Tibial artery (tissue), 4 donors: ENCODE measurements at regions not wholly inside any gene's neighbourhood (a gene's known extent, or its start where the extent isn't known, plus 50 kb on each side); places are given as distances from the start of the nearest gene placed in this dataset.

Experiments
- DNase-seq, 2 donors: peaks; one replicate each; pipeline ENCODE4 v3.0.0-alpha.2; 2019
- H3K27ac ChIP-seq, 2 donors: fragments of 200-600 bp; sonication (generic) in 1 of 2; 1 replicate in 1 of 2; 2 replicates in 1 of 2; pipeline ENCODE4 v1.5.1; 2018 to 2019; ENCODE audit warnings: mild to moderate bottlenecking in 1 of 2
- H3K27me3 ChIP-seq, 2 donors: fragments of 200-600 bp; sonication (generic) in 1 of 2; one replicate each; pipeline versions ENCODE4 v1.5.1 to v1.6.0; 2016 to 2019
- H3K36me3 ChIP-seq, 3 donors: fragments of 200-600 bp; sonication (generic) in 2 of 3; one replicate each; pipeline ENCODE4 v1.5.1; 2016 to 2019; ENCODE audit warnings: mild to moderate bottlenecking in 2 of 3
- H3K4me1 ChIP-seq, 4 donors: fragments of 200-600 bp; sonication (generic) in 2 of 4; 1 replicate in 3 of 4; 2 replicates in 1 of 4; pipeline ENCODE4 v1.5.1; 2016 to 2019
- H3K4me3 ChIP-seq, 2 donors: fragments of 200-600 bp; sonication (generic) in 1 of 2; 1 replicate in 1 of 2; 2 replicates in 1 of 2; pipeline ENCODE4 v1.5.1; 2018 to 2019; ENCODE audit warnings: mild to moderate bottlenecking in 2 of 2
- H3K9me3 ChIP-seq, 3 donors: fragments of 200-600 bp; sonication (generic) in 1 of 3; one replicate each; pipeline ENCODE4 v1.5.1; 2016 to 2019
- CTCF ChIP-seq, 2 experiments: fragments of 200-600 bp in 1 of 2; fragments of 450-650 bp in 1 of 2; IDR thresholded peaks; one replicate each; pipeline ENCODE4 v1.5.1; 2017 to 2019; ENCODE audit warnings: antibody characterized with exemption in 2 of 2, mild to moderate bottlenecking in 1 of 2, moderate library complexity in 1 of 2
- intact Hi-C: fragments of 100-400 bp; cut with DNase I; formaldehyde crosslinking; loops from one replicate; pipeline ENCODE4 v1.15.0; 2023; ENCODE audit warnings: low total_unique reads

GRCh38 chr17:69704935-69705334, 290.4 kb downstream of the MAP2K6 start:
- Histone ChIP-seq H3K9me3 (no peaks in the 10 kb centered on the region), H3K4me3 (no peak overlapping the region), H3K36me3 (no peaks in the 10 kb centered on the region), H3K27ac (no peak overlapping the region), H3K27me3 (no peaks in the 10 kb centered on the region), H3K4me1 (no peaks in the 10 kb centered on the region)
- no peak for DNase-seq
- TF ChIP-seq CTCF (IDR thresholded peaks at IDR 0.05), result no peak
- intact Hi-C loops, result no loop called here

DNA sequence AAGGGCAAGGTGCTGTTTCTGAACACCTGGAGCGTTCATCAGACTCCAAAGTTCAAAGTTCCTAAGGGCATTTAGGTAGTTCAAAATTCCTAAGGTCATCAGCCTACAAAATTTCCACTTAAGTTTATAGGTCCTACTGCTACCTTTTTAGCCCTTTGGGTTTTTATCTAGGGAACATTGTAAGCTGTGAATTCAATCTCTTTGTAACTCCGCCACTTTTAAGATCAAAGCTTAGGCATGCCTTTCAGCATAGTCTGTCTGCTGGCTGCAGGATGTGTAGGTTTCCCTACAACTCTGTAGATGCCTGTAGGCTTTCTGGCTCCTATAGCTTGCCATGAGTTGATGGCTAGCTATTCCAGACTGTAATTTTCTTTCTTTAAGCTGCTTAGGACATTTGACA, 291.6 kb downstream of the MAP2K6 start:
- TF ChIP-seq CTCF (IDR thresholded peaks at IDR 0.05), result no peak
- no peaks in the 10 kb centered on the region for H3K36me3 ChIP-seq
- H3K9me3 ChIP-seq, result no peaks in the 10 kb centered on the region
- H3K27ac ChIP-seq, result no peak overlapping the region
- H3K4me3 ChIP-seq, result no peak overlapping the region
- no peak for DNase-seq
- no peaks in the 10 kb centered on the region for H3K27me3 ChIP-seq
- intact Hi-C loops, result no loop called here
- no peaks in the 10 kb centered on the region for H3K4me1 ChIP-seq

DNA sequence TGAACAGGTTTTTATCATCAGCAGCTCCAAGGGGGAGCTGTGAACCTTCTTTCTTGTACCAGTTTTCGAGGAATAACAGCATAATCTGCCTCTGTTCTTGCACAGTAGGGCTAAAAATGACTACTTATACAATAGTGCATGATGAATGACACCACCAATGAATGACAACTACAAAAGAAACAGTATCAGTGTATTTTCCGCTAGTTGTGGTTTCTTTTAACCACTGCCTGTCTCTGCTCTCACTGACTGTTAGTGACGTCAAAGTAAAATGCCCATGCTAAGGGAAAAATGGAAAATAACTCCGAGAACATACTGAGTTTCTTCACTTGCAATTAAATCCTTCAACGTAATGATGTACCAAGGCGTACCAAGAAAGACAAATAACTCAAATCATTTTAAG, 294.9 kb downstream of the MAP2K6 start:
- no peak for TF ChIP-seq CTCF (IDR thresholded peaks at IDR 0.05)
- intact Hi-C loops, result no loop called here
- no peaks in the 10 kb centered on the region for H3K36me3 ChIP-seq
- H3K27ac ChIP-seq, result no peak overlapping the region
- H3K4me3 ChIP-seq, result no peak overlapping the region
- H3K9me3 ChIP-seq, result no peaks in the 10 kb centered on the region
- no peaks in the 10 kb centered on the region for H3K4me1 ChIP-seq
- DNase-seq, result no peak
- no peaks in the 10 kb centered on the region for H3K27me3 ChIP-seq

GRCh38 chr17:69710926-69711325, 296.4 kb downstream of the MAP2K6 start:
- Histone ChIP-seq H3K4me1 (no peaks in the 10 kb centered on the region), H3K9me3 (no peaks in the 10 kb centered on the region), H3K36me3 (no peaks in the 10 kb centered on the region), H3K27me3 (no peaks in the 10 kb centered on the region), H3K27ac (no peak overlapping the region), H3K4me3 (no peak overlapping the region)
- intact Hi-C loops, result no loop called here
- no peak for DNase-seq
- no peak for TF ChIP-seq CTCF (IDR thresholded peaks at IDR 0.05)

DNA sequence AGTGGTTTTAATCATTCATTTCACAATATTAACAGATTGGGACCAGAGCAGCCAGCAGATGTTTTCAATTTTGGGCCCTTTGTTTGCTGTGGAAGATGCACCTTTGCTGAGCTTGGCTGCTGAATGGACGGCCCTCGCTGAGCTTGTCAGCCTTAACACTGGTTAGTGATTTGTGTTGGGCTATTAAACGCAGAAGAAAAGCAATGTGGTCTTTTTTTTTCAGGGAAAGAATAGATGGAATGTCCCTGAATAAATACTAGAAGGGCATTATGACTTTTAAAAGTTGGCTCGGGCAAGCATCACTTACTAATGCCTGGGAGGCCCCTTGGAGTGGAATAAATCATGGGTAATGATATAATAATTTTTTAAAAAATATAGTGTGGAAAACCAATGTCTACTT, 297.0 kb downstream of the MAP2K6 start:
- no peaks in the 10 kb centered on the region for H3K27me3 ChIP-seq
- H3K9me3 ChIP-seq, result no peaks in the 10 kb centered on the region
- no peaks in the 10 kb centered on the region for H3K36me3 ChIP-seq
- no peak for TF ChIP-seq CTCF (IDR thresholded peaks at IDR 0.05)
- H3K4me1 ChIP-seq, result no peaks in the 10 kb centered on the region
- intact Hi-C loops, result no loop called here
- no peak overlapping the region for H3K4me3 ChIP-seq
- no peak for DNase-seq
- no peak overlapping the region for H3K27ac ChIP-seq

- no peak for TF ChIP-seq CTCF (IDR thresholded peaks at IDR 0.05)
- Histone ChIP-seq H3K4me1 (no peaks in the 10 kb centered on the region), H3K36me3 (no peaks in the 10 kb centered on the region), H3K27me3 (no peaks in the 10 kb centered on the region), H3K27ac (no peak overlapping the region), H3K4me3 (no peak overlapping the region), H3K9me3 (no peaks in the 10 kb centered on the region)
- intact Hi-C loops, result no loop called here
- no peak for DNase-seq
Measured at GRCh38 chr17:69712801-69713311, 298.4 kb downstream of the MAP2K6 start.
